ENCODE measurements at regions not wholly inside any gene's neighbourhood (a gene's known extent, or its start where the extent isn't known, plus 50 kb on each side); places are given as distances from the start of the nearest gene placed in this dataset.
"Not testable (repeated sequence)": the region's sequence is repeated elsewhere in the genome, so short reads cannot be mapped to it uniquely, and the experiment has no call there.

- Histone ChIP-seq H3K4me1 (ENCODE audit: control insufficient read depth in 5 of 5, insufficient read depth in 5 of 5, low read length in 5 of 5) (peaks cover 0 to 9% (median 4%) of the 10 kb centered on the region in 5 donors), H3K36me3 (ENCODE audit: control insufficient read depth in 5 of 5, insufficient read depth in 5 of 5, low read length in 5 of 5) (no peaks in the 10 kb centered on the region), H3K9me3 (ENCODE audit: control insufficient read depth in 5 of 5, low read length in 5 of 5) (no peaks in the 10 kb centered on the region), H3K27me3 (ENCODE audit: control insufficient read depth in 5 of 5, insufficient read depth in 4 of 5, low read length in 5 of 5) (no peaks in the 10 kb centered on the region), H3K27ac (ENCODE audit: low read depth, low read length) (no peak overlapping the region), H3K4me3 (ENCODE audit: low read depth in 1 of 5, low read length in 5 of 5) (no peak overlapping the region), H3K9ac (ENCODE audit: low read length in 5 of 5) (no peak overlapping the region)
These were observed 387.7 kb upstream of the SASH1 start for GRCh38 chr6:147954938-147955337.

DNA sequence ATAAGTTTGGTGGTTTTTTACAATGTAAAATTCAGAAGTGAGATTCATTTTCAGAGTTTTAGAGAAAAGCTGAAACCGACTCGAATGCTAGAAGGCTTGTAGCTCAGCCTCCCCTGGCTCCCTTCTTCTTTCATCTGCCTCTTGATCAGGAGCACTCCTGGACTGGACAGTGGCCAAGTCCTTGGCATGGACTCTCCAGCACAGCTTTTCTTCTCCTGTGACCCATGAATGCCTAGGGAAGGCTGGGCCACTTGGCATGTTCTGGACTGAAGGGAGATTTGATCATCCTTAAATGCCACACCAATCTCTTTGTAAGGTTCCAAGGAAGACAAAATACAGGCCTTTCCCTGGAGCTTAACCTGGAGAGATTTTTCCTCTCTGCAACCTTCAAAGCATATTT, 384.0 kb upstream of the SASH1 start:
- H3K4me1 ChIP-seq (ENCODE audit: control insufficient read depth in 5 of 5, insufficient read depth in 5 of 5, low read length in 5 of 5), result peaks cover 0 to 2% (median 0%) of the 10 kb centered on the region in 5 donors
- H3K9ac ChIP-seq (ENCODE audit: low read length in 5 of 5), result no peak overlapping the region
- no peaks in the 10 kb centered on the region for H3K36me3 ChIP-seq (ENCODE audit: control insufficient read depth in 5 of 5, insufficient read depth in 5 of 5, low read length in 5 of 5)
- no peaks in the 10 kb centered on the region for H3K9me3 ChIP-seq (ENCODE audit: control insufficient read depth in 5 of 5, low read length in 5 of 5)
- no peaks in the 10 kb centered on the region for H3K27me3 ChIP-seq (ENCODE audit: control insufficient read depth in 5 of 5, insufficient read depth in 4 of 5, low read length in 5 of 5)
- no peak overlapping the region for H3K4me3 ChIP-seq (ENCODE audit: low read depth in 1 of 5, low read length in 5 of 5)
- no peak overlapping the region for H3K27ac ChIP-seq (ENCODE audit: low read depth, low read length)

- Histone ChIP-seq H3K27me3 (ENCODE audit: control insufficient read depth in 5 of 5, insufficient read depth in 4 of 5, low read length in 5 of 5) (no peaks in the 10 kb centered on the region), H3K36me3 (ENCODE audit: control insufficient read depth in 5 of 5, insufficient read depth in 5 of 5, low read length in 5 of 5) (no peaks in the 10 kb centered on the region), H3K4me3 (ENCODE audit: low read depth in 1 of 5, low read length in 5 of 5) (no peak overlapping the region), H3K27ac (ENCODE audit: low read depth, low read length) (no peak overlapping the region), H3K9ac (ENCODE audit: low read length in 5 of 5) (no peak overlapping the region), H3K9me3 (ENCODE audit: control insufficient read depth in 5 of 5, low read length in 5 of 5) (no peaks in the 10 kb centered on the region), H3K4me1 (ENCODE audit: control insufficient read depth in 5 of 5, insufficient read depth in 5 of 5, low read length in 5 of 5) (peaks cover 0 to 2% (median 0%) of the 10 kb centered on the region in 5 donors)
These were observed 381.0 kb upstream of the SASH1 start for GRCh38 chr6:147961481-147962141.

DNA sequence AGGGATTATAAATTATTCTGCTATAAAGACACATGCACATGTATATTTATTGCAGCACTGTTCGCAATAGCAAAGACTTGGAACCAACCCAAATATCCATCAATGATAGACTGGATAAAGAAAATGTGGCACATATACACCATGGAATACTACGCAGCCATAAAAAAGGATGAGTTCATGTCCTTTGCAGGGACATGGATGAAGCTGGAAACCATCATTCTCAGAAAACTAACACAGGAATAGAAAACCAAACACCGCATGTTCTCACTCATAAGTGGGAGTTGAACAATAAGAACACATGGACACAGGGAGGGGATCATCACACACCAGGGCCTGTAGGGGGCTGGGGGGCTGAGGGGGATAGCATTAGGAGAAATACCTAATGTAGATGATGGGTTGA, 377.2 kb upstream of the SASH1 start:
- not testable (repeated sequence) for H3K4me1 ChIP-seq (ENCODE audit: control insufficient read depth in 5 of 5, insufficient read depth in 5 of 5, low read length in 5 of 5); H3K9me3 ChIP-seq (ENCODE audit: control insufficient read depth in 5 of 5, low read length in 5 of 5); H3K36me3 ChIP-seq (ENCODE audit: control insufficient read depth in 5 of 5, insufficient read depth in 5 of 5, low read length in 5 of 5); H3K9ac ChIP-seq (ENCODE audit: low read length in 5 of 5); H3K27ac ChIP-seq (ENCODE audit: low read depth, low read length); H3K4me3 ChIP-seq (ENCODE audit: low read depth in 1 of 5, low read length in 5 of 5); H3K27me3 ChIP-seq (ENCODE audit: control insufficient read depth in 5 of 5, insufficient read depth in 4 of 5, low read length in 5 of 5)

DNA sequence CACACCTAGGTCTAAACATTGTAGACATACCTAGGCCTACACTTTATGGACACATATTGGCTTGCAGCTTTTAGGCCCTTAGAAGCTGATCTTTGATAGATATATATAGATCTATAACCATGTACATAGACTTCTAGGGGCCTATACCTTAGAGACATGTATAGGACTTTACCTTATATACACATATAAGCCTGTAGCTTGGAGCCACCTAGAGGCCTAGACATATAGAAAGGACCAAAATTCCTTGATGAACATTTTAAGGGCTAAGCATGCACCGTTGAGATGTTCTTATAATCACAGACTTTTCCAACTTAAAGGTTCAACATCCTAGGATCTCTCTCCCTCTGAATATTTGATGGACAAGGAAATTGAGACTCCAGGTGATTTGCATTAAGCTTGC, 371.7 kb upstream of the SASH1 start:
- no peak overlapping the region for H3K9ac ChIP-seq (ENCODE audit: low read length in 5 of 5)
- H3K36me3 ChIP-seq (ENCODE audit: control insufficient read depth in 5 of 5, insufficient read depth in 5 of 5, low read length in 5 of 5), result no peaks in the 10 kb centered on the region
- H3K4me1 ChIP-seq (ENCODE audit: control insufficient read depth in 5 of 5, insufficient read depth in 5 of 5, low read length in 5 of 5), result no peaks in the 10 kb centered on the region
- H3K9me3 ChIP-seq (ENCODE audit: control insufficient read depth in 5 of 5, low read length in 5 of 5), result no peaks in the 10 kb centered on the region
- H3K27ac ChIP-seq (ENCODE audit: low read depth, low read length), result no peak overlapping the region
- no peaks in the 10 kb centered on the region for H3K27me3 ChIP-seq (ENCODE audit: control insufficient read depth in 5 of 5, insufficient read depth in 4 of 5, low read length in 5 of 5)
- no peak overlapping the region for H3K4me3 ChIP-seq (ENCODE audit: low read depth in 1 of 5, low read length in 5 of 5)

DNA sequence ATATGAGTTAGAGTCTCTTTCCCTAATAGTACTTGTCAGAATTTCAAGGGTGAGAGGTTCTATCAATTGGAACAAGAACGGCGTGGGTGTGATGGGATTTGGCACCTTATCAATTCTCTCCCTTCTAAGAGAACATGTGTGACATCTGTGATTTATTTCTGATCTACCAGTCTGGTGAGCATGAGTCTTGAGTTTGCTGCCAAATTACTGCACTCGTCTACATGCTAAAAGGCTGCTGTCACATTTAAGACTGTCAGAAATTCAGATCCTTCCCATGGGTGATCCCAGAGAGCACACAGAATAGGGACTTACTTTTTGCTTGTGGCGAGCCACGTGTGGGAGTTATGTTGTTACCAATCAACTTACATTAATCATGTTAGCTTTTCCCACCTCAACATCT, 370.2 kb upstream of the SASH1 start:
- Histone ChIP-seq H3K27me3 (ENCODE audit: control insufficient read depth in 5 of 5, insufficient read depth in 4 of 5, low read length in 5 of 5) (no peaks in the 10 kb centered on the region), H3K27ac (ENCODE audit: low read depth, low read length) (no peak overlapping the region), H3K9me3 (ENCODE audit: control insufficient read depth in 5 of 5, low read length in 5 of 5) (no peaks in the 10 kb centered on the region), H3K4me3 (ENCODE audit: low read depth in 1 of 5, low read length in 5 of 5) (no peak overlapping the region), H3K9ac (ENCODE audit: low read length in 5 of 5) (no peak overlapping the region), H3K36me3 (ENCODE audit: control insufficient read depth in 5 of 5, insufficient read depth in 5 of 5, low read length in 5 of 5) (no peaks in the 10 kb centered on the region), H3K4me1 (ENCODE audit: control insufficient read depth in 5 of 5, insufficient read depth in 5 of 5, low read length in 5 of 5) (no peaks in the 10 kb centered on the region)

DNA sequence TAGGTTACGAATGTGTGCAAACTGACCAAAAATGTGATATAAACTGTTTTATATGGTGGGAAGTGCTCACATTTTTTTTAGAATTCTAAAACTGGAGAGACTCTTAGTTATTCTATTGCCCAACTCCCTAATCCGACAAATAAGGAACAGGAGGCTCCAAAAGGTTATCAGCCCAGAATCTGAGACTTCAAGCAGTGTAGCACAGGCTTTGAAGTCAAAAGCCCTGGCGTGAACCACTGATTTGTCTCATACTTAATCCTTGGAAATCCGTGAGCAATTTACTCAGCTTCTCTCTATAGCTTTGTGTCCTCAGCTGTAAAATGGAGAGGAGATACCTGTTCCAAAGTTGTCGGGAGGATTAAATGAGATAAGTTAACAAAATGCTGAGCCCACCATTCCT, 368.8 kb upstream of the SASH1 start:
- Histone ChIP-seq H3K27me3 (ENCODE audit: control insufficient read depth in 5 of 5, insufficient read depth in 4 of 5, low read length in 5 of 5) (no peaks in the 10 kb centered on the region), H3K9me3 (ENCODE audit: control insufficient read depth in 5 of 5, low read length in 5 of 5) (no peaks in the 10 kb centered on the region), H3K36me3 (ENCODE audit: control insufficient read depth in 5 of 5, insufficient read depth in 5 of 5, low read length in 5 of 5) (no peaks in the 10 kb centered on the region), H3K4me1 (ENCODE audit: control insufficient read depth in 5 of 5, insufficient read depth in 5 of 5, low read length in 5 of 5) (no peaks in the 10 kb centered on the region), H3K9ac (ENCODE audit: low read length in 5 of 5) (no peak overlapping the region), H3K4me3 (ENCODE audit: low read depth in 1 of 5, low read length in 5 of 5) (no peak overlapping the region), H3K27ac (ENCODE audit: low read depth, low read length) (no peak overlapping the region)

DNA sequence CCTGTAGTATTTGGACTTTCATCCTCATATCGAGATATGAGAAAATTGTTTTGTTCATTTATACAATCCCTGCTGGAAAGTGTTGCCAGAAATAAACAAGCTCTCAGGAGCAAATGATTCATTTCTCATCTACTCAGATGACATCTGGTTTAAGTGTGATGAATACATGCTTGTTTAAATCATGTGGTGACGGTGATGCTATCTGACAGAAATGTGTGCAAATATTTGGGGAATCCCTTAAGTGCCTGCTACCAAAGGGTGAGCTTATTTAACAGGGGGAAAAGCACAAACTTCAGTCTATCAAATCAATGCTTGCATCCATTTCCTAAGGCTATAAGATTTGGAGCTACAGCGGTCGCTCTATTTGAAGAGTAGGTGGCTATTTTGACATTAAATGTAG, 368.3 kb upstream of the SASH1 start:
- H3K4me1 ChIP-seq (ENCODE audit: control insufficient read depth in 5 of 5, insufficient read depth in 5 of 5, low read length in 5 of 5), result no peaks in the 10 kb centered on the region
- no peaks in the 10 kb centered on the region for H3K9me3 ChIP-seq (ENCODE audit: control insufficient read depth in 5 of 5, low read length in 5 of 5)
- H3K27ac ChIP-seq (ENCODE audit: low read depth, low read length), result no peak overlapping the region
- no peak overlapping the region for H3K9ac ChIP-seq (ENCODE audit: low read length in 5 of 5)
- H3K36me3 ChIP-seq (ENCODE audit: control insufficient read depth in 5 of 5, insufficient read depth in 5 of 5, low read length in 5 of 5), result no peaks in the 10 kb centered on the region
- H3K27me3 ChIP-seq (ENCODE audit: control insufficient read depth in 5 of 5, insufficient read depth in 4 of 5, low read length in 5 of 5), result no peaks in the 10 kb centered on the region
- H3K4me3 ChIP-seq (ENCODE audit: low read depth in 1 of 5, low read length in 5 of 5), result no peak overlapping the region

GRCh38 chr6:147977851-147978465, 364.7 kb upstream of the SASH1 start:
- no peak overlapping the region for H3K4me3 ChIP-seq (ENCODE audit: low read depth in 1 of 5, low read length in 5 of 5)
- H3K27me3 ChIP-seq (ENCODE audit: control insufficient read depth in 5 of 5, insufficient read depth in 4 of 5, low read length in 5 of 5), result no peaks in the 10 kb centered on the region
- no peaks in the 10 kb centered on the region for H3K4me1 ChIP-seq (ENCODE audit: control insufficient read depth in 5 of 5, insufficient read depth in 5 of 5, low read length in 5 of 5)
- no peaks in the 10 kb centered on the region for H3K9me3 ChIP-seq (ENCODE audit: control insufficient read depth in 5 of 5, low read length in 5 of 5)
- H3K36me3 ChIP-seq (ENCODE audit: control insufficient read depth in 5 of 5, insufficient read depth in 5 of 5, low read length in 5 of 5), result no peaks in the 10 kb centered on the region
- no peak overlapping the region for H3K9ac ChIP-seq (ENCODE audit: low read length in 5 of 5)
- H3K27ac ChIP-seq (ENCODE audit: low read depth, low read length), result no peak overlapping the region

GRCh38 chr6:147979966-147980365, 362.7 kb upstream of the SASH1 start:
- H3K9ac ChIP-seq (ENCODE audit: low read length in 5 of 5), result no peak overlapping the region
- no peaks in the 10 kb centered on the region for H3K36me3 ChIP-seq (ENCODE audit: control insufficient read depth in 5 of 5, insufficient read depth in 5 of 5, low read length in 5 of 5)
- no peak overlapping the region for H3K4me3 ChIP-seq (ENCODE audit: low read depth in 1 of 5, low read length in 5 of 5)
- H3K27ac ChIP-seq (ENCODE audit: low read depth, low read length), result no peak overlapping the region
- H3K9me3 ChIP-seq (ENCODE audit: control insufficient read depth in 5 of 5, low read length in 5 of 5), result no peaks in the 10 kb centered on the region
- no peaks in the 10 kb centered on the region for H3K27me3 ChIP-seq (ENCODE audit: control insufficient read depth in 5 of 5, insufficient read depth in 4 of 5, low read length in 5 of 5)
- H3K4me1 ChIP-seq (ENCODE audit: control insufficient read depth in 5 of 5, insufficient read depth in 5 of 5, low read length in 5 of 5), result no peaks in the 10 kb centered on the region
